Tibial artery (tissue), 4 donors: ENCODE measurements at regions not wholly inside any gene's neighbourhood (a gene's known extent, or its start where the extent isn't known, plus 50 kb on each side); places are given as distances from the start of the nearest gene placed in this dataset.

ENCODE experiments used
- DNase-seq, 2 donors: peaks; one replicate each; pipeline ENCODE4 v3.0.0-alpha.2; 2019
- H3K27ac ChIP-seq, 2 donors: fragments of 200-600 bp; sonication (generic) in 1 of 2; 1 replicate in 1 of 2; 2 replicates in 1 of 2; pipeline ENCODE4 v1.5.1; 2018 to 2019; ENCODE audit warnings: mild to moderate bottlenecking in 1 of 2
- H3K27me3 ChIP-seq, 2 donors: fragments of 200-600 bp; sonication (generic) in 1 of 2; one replicate each; pipeline versions ENCODE4 v1.5.1 to v1.6.0; 2016 to 2019
- H3K36me3 ChIP-seq, 3 donors: fragments of 200-600 bp; sonication (generic) in 2 of 3; one replicate each; pipeline ENCODE4 v1.5.1; 2016 to 2019; ENCODE audit warnings: mild to moderate bottlenecking in 2 of 3
- H3K4me1 ChIP-seq, 4 donors: fragments of 200-600 bp; sonication (generic) in 2 of 4; 1 replicate in 3 of 4; 2 replicates in 1 of 4; pipeline ENCODE4 v1.5.1; 2016 to 2019
- H3K4me3 ChIP-seq, 2 donors: fragments of 200-600 bp; sonication (generic) in 1 of 2; 1 replicate in 1 of 2; 2 replicates in 1 of 2; pipeline ENCODE4 v1.5.1; 2018 to 2019; ENCODE audit warnings: mild to moderate bottlenecking in 2 of 2
- H3K9me3 ChIP-seq, 3 donors: fragments of 200-600 bp; sonication (generic) in 1 of 3; one replicate each; pipeline ENCODE4 v1.5.1; 2016 to 2019
- intact Hi-C: fragments of 100-400 bp; cut with DNase I; formaldehyde crosslinking; loops from one replicate; pipeline ENCODE4 v1.15.0; 2023; ENCODE audit warnings: low total_unique reads
- TF ChIP-seq, protein P1 (sequence below), 2 experiments: fragments of 200-600 bp in 1 of 2; fragments of 450-650 bp in 1 of 2; IDR thresholded peaks; one replicate each; pipeline ENCODE4 v1.5.1; 2017 to 2019; ENCODE audit warnings: antibody characterized with exemption in 2 of 2, mild to moderate bottlenecking in 1 of 2, moderate library complexity in 1 of 2

DNA sequence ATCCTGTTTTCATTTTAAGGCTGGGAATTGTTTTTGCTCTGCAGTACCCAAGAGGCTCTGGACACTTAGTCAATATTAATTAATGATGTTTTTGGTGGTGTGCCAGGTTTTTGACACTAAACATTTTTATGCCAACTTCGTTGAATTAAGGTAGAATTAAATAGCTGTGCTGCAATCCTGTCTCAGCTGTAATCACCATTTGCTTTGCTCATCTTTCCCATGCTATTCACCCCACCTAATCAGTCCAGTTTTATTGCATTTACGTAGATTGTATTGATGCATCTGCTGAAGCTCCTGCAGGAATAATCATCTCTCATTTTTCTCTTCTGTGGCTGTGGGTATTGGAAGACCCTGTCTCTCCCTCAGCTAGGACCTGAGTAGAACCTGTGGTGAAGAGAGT lies 52.6 kb upstream of the TRUB1 start:
- intact Hi-C loops: no loop called here
- peaks cover 0 to 3% (median 0%) of the 10 kb centered on the region in 4 donors for H3K4me1 ChIP-seq
- H3K27ac ChIP-seq: no peak overlapping the region
- H3K36me3 ChIP-seq: no peaks in the 10 kb centered on the region
- H3K9me3 ChIP-seq: no peaks in the 10 kb centered on the region
- no peak overlapping the region for H3K4me3 ChIP-seq
- TF ChIP-seq, protein P1, sequence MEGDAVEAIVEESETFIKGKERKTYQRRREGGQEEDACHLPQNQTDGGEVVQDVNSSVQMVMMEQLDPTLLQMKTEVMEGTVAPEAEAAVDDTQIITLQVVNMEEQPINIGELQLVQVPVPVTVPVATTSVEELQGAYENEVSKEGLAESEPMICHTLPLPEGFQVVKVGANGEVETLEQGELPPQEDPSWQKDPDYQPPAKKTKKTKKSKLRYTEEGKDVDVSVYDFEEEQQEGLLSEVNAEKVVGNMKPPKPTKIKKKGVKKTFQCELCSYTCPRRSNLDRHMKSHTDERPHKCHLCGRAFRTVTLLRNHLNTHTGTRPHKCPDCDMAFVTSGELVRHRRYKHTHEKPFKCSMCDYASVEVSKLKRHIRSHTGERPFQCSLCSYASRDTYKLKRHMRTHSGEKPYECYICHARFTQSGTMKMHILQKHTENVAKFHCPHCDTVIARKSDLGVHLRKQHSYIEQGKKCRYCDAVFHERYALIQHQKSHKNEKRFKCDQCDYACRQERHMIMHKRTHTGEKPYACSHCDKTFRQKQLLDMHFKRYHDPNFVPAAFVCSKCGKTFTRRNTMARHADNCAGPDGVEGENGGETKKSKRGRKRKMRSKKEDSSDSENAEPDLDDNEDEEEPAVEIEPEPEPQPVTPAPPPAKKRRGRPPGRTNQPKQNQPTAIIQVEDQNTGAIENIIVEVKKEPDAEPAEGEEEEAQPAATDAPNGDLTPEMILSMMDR (IDR thresholded peaks at IDR 0.05): no peak
- H3K27me3 ChIP-seq: no peaks in the 10 kb centered on the region
- no peak for DNase-seq
